Suprapubic skin (tissue), 4 donors: ENCODE measurements at regions not wholly inside any gene's neighbourhood (a gene's known extent, or its start where the extent isn't known, plus 50 kb on each side); places are given as distances from the start of the nearest gene placed in this dataset.

Source experiments
- CTCF ChIP-seq, 2 donors: fragments of 200-600 bp in 1 of 2; fragments of 450-650 bp in 1 of 2; sonication (generic) in 1 of 2; IDR thresholded peaks; one replicate each; pipeline ENCODE4 v1.5.1; 2016 to 2019; ENCODE audit warnings: antibody characterized with exemption in 2 of 2, mild to moderate bottlenecking in 1 of 2, moderate library complexity in 1 of 2
- EP300 ChIP-seq: sonication (generic); formaldehyde crosslinking; IDR thresholded peaks from one replicate; pipeline ENCODE4 v1.6.1; 2017; ENCODE audit warnings: antibody characterized with exemption
- POLR2AphosphoS5 ChIP-seq, 3 donors: sonication (generic); formaldehyde crosslinking; IDR thresholded peaks; one replicate each; pipeline ENCODE4 v1.6.1; 2017; ENCODE audit warnings: antibody characterized with exemption in 3 of 3

DNA sequence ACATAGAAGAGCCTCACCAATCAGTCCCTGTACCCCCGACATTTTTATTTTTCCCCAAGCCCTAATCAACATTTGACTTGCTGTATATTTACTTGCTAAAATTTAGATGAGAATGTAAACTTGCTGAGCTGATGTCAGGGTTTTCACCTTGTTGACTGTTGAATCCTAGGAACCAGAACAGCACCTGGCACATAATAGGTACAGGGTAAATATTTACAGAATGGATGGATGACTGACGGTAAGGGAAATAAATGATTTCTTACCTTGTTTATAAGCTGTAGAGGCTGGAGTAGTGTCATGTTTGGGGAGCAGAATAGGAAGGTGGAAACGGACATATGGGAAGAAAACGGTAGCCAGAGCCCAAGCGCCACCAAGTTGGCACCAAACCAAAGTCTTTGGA lies 107.0 kb upstream of the NUDT12 start:
- TF ChIP-seq EP300 (no peak), CTCF (IDR thresholded peaks at IDR 0.05) (no peak), POLR2AphosphoS5 (IDR thresholded peaks at IDR 0.05) (no peak)
